B cell (primary cell): ENCODE measurements at regions not wholly inside any gene's neighbourhood (a gene's known extent, or its start where the extent isn't known, plus 50 kb on each side); places are given as distances from the start of the nearest gene placed in this dataset.

Source experiments
- EZH2 ChIP-seq: IDR thresholded peaks from 2 replicates; pipeline ENCODE4 v1.6.1; 2012; ENCODE audit warnings: borderline replicate concordance, low read depth, mild to moderate bottlenecking, moderate library complexity, low read length; ENCODE audit not compliant: insufficient read depth, poor library complexity, severe bottlenecking
- TF ChIP-seq, protein P1 (sequence below): fragments of 200-600 bp; IDR thresholded peaks from one replicate; pipeline ENCODE4 v1.8.0; 2022; ENCODE audit warnings: antibody characterized with exemption, mild to moderate bottlenecking

GRCh38 chr2:226366920-226367319 lies 432.7 kb downstream of the IRS1 start:
- TF ChIP-seq, protein P1, sequence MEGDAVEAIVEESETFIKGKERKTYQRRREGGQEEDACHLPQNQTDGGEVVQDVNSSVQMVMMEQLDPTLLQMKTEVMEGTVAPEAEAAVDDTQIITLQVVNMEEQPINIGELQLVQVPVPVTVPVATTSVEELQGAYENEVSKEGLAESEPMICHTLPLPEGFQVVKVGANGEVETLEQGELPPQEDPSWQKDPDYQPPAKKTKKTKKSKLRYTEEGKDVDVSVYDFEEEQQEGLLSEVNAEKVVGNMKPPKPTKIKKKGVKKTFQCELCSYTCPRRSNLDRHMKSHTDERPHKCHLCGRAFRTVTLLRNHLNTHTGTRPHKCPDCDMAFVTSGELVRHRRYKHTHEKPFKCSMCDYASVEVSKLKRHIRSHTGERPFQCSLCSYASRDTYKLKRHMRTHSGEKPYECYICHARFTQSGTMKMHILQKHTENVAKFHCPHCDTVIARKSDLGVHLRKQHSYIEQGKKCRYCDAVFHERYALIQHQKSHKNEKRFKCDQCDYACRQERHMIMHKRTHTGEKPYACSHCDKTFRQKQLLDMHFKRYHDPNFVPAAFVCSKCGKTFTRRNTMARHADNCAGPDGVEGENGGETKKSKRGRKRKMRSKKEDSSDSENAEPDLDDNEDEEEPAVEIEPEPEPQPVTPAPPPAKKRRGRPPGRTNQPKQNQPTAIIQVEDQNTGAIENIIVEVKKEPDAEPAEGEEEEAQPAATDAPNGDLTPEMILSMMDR, result no peak
- no peak for TF ChIP-seq EZH2
